ENCODE measurements at regions not wholly inside any gene's neighbourhood (a gene's known extent, or its start where the extent isn't known, plus 50 kb on each side); places are given as distances from the start of the nearest gene placed in this dataset.

- no peak for TF ChIP-seq EZH2 (IDR thresholded peaks at IDR 0.05; ENCODE audit: borderline replicate concordance, low read length)
- TF ChIP-seq CTCF (IDR thresholded peaks at IDR 0.05; ENCODE audit: low read length), result no peak
These were observed 163.6 kb upstream of the PARP11 start for GRCh38 chr12:4036671-4037271.

All from OCI-LY1 (cell line).